Ureter (tissue), 1 donor: ENCODE measurements at regions not wholly inside any gene's neighbourhood (a gene's known extent, or its start where the extent isn't known, plus 50 kb on each side); places are given as distances from the start of the nearest gene placed in this dataset.

Experiments
- DNase-seq: peaks from one replicate; pipeline ENCODE4 v3.0.0-alpha.2; 2020; ENCODE audit warnings: low spot score
- donor health status: DM: yes; HTN: yes; CAD: no.

DNA sequence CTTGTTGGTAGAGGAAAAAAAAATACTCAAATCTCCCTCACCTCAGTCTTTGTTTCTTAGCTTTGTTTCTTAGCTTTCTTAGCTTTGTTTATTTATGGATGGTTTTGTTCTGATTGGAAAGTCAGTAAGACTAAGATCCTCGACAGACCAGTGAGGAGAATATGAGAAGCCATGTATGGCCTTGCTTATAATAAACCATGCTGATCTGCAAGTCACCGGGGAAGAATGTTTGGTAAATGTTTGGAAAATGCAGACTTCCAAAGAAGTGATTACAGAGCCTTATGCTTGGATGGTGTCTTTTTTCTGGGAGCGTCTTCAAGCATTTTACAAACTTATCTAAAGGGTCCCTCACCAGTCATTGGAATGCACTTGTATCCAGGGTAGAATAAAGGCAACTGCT is 90.1 kb upstream of the NOCT start:
- DNase-seq, result no peak

DNA sequence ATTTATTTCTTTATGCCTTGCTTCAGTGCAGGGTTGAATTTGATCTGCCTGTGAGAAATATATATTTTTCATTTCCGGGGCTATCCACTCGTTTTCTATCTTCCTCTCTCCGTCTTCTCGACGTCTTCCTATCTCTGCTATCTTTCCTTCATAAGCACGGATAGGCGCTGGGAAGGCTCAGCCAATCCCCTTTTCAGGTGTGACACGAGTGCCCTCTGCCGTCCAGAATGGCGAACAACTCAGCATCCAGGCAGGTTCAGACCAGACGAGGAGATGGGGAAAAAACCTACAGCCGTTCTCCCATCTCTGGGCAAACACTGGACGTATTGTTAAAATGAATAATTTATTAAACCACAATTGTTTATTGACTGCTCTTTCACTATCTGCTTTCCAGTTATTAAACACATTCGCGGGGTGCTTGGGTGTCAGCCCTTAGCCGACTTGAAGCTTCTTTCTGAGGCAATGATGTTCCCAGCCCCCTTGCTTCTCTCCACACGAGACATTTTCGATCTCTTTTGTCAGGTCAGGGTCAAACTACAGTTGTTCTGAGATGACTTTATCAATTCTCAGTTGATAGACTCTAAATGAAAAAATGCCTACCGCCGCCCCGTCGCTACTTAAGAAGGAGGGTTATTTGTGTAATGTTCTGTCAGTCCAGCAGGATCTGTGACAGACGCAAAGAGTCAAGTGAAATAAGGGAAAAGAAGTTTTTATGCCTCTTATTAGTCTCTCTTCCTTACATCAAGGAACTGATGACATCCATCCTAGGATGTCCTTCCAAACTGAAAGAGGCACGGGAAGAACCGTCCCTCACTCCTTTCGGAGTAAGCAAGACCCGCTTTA is 96.3 kb upstream of the NOCT start:
- DNase-seq, result peak; percentile 74

DNA sequence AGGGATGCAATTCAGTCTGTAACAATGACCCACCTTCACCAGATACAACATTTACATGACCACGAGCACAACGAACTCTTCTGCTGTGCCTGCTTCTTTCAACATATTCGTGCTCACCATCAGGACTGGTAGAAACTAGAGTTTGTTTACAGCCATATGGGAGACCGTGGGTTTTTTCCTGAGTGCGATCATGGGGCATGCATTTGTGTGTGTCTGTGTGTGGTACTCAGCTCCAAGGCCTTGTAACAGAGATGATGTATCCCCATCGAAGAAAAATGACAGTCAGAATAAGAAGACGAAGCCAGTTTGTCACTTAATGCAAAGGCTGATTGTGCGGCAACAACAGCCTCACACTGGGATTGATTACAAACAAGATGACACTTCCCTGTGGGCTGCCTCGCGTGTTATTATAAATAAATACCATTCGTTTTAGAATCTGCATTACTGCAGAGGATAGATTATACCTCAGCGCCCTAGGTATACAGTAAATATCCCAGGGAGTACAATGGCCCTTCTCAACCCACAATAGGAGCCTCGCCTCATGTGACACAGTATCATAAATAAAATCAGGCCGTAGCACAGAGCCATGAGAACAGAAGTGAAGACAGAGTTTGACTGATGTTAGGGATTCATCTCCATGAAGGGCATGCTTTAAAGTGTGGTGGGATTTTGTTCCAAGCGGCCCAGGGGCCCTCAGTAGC is 97.3 kb upstream of the NOCT start:
- DNase-seq, result no peak

DNA sequence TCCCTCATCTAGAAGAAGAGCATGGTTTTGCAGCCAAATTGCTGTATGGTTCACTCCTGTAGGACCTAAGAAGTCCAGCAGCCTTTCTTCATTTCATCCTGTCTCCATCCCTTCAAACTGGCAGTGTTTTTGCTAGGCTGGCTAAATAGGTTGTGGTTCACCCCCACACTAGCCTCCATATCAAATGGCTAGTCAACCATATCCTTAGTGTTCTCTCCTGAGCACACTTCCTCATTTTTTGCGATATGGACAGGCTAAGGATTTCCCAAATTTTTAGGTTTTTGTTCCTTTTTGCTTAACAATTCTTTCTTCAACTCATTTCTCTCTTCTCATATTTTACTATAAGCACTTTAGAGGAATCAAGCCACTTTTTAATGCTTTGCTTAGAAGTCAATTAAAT is 98.8 kb upstream of the NOCT start:
- DNase-seq, result no peak

DNA sequence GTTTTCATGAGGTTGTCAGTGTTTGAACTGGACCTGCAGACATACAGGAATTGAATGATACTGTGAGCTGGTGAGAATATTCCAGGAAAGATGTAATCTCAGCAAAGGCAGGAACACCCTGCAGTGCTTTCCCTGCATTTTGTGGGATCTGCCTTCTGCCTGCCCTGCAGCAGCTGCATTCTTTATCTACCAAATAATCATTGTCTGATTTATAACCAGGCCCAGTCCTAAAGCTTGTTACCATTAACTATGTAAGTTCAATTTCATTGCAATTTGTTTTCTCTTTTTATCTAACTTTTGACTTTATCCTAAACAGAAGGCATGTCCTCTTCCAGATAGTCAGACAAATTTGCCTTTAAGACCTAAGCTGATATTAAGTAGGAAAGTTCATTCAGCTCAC is 99.8 kb upstream of the NOCT start:
- DNase-seq, result no peak

DNA sequence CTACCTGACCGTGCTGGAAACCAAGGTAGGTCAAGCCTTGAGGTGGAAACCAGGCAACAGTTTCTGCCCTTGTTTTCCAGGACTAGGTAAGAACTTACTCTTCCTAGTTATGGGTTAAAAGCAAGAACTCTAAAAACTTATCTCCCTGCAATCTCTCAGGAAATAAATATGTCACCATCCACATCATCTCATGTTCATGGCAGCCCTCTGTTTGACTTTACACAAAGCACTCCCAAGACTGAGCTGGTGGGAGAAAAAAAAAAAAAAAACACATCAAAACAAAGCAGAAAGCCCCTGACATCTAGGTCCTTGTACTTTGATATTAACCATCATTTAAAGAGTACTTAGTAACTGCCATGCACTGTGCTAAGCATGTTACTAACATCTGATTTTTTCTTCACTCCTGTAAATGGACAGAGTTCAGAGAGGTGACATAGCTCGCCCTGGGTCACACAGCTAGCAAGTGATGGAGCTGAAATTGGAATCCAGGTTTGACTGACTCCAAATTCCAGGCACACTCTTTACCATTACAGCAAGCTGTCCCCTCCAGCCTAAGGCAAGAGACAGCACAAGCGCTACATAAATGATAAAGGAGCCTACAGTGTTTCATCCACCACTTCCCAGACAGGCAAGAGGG is 102.8 kb upstream of the NOCT start:
- DNase-seq, result no peak

DNA sequence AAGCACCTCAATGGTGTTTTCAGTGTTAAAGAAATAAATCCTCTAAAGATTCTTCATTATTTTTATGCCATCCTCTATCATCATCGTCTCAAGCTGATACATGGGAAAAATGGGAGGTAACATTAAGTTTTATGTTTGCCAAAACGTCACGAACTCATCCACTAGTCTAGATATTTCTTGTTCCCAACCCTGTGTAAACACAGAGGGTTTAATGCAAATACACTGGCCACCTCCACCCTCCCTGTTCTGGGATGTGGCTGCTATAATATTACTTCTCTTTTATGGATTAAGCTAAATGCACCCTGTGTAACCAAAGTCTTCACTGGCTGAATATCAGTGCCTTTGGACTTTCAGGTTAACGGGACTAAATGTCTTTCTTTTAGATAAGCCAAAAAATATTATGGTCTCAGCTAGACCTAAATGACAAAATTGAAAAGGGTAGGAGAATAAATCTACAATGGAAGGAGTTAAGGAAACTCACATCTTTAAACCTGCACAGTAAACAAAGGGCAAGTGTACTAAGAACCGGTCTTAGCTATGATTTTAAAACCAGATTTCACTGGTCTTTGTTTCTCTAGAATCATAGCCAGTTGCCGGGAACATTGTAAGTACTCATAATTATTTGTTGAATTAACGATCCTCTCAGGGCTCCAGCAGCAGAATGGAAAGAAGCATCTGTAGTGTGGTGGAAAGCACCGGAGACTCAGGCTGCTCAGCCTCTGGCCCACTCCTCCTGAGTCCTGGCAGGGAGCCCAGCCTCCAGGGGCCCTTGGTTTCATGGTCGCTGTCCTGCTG is 103.5 kb upstream of the NOCT start:
- DNase-seq, result no peak

DNA sequence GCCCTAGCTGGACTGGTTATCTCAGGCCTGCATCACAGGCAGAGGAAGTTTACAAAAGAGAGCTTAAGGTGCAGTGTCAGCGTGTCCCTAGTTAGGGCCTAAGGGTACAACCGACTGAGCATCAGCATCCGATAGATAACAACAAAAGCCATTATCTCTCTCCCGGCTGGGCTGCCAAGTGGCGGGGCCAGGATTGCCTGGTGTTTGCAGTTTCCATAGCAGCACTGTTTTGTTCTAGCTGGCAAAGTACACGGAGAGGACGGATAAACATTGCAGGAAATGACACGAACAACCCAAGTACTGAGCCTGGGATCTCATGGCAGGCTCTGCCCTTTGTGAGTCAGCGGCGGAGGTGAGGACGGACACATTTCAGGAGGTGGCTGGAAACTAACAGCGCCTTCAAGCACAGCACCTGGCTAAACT is 104.7 kb upstream of the NOCT start:
- DNase-seq, result peak; percentile 79

DNA sequence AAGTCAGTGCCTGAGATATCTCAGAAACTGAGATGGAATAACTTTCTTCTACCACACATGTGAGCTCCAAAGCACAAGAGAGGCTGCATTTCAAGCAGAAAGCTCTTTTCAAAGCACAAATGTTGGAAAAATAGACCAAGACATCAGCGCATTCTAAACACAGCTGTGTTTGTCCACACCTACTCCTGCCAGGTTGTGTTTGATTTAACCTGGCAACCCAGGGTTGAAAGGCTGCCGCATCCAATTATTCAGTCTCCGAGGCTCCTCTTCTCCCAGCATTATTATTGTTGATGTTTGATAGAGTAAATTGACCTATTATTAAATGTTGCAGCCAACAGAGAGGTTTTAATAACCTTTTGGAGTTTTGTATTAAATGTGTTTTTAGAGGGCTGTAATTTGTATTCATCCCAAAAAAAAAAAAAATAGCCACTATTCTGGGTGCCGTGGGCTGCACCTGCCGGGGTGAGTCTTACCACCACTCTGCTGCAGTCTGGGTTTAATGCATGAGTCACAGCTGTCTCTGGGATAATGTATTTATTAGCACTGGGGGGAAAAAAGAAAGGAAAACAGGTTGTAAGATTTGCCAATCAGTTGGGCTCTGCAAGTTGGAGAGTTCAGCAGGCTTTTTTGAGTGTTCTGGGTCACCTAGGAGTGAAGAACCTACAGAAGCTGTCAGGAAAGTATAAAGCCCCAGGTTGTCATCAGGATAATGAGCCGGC is 105.2 kb upstream of the NOCT start:
- no peak for DNase-seq

DNA sequence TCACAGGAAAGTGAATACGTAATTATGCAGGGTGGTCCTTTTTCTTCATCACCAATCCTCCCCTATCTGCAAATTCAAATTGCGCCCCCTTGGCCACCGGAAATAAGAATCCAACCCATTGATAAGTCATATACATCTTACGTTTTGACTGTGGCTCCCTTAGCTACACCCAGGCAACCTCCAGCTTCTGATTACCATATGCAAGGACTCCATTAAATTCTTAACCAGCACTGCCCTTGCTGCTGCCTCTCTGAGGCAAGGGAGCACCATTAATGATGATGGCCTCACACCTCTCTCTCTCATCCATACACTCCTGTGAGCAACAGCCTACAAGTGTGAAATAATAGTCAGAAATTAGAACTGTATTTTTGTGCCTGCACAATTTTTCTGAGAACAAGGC is 106.0 kb upstream of the NOCT start:
- DNase-seq, result no peak

DNA sequence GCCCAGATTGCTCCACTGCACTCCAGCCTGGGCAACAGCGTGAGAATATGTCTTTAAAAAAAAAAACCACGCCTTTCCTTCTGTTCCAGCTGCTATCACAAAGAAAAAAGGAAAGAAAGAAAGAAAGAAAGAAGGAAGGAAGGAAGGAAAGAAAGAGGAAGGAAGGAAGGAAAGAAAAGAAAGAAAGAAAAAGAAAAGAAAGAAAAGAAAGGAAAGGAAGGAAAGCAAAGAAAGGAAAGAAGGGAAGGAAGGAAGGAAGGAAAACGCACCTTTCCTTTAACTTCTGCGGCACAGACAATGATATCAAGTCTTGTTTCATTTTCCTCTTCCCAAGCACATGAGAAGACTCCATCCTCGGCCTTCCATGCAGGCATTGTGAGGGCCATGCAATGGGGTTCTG is 107.4 kb upstream of the NOCT start:
- DNase-seq, result no peak

DNA sequence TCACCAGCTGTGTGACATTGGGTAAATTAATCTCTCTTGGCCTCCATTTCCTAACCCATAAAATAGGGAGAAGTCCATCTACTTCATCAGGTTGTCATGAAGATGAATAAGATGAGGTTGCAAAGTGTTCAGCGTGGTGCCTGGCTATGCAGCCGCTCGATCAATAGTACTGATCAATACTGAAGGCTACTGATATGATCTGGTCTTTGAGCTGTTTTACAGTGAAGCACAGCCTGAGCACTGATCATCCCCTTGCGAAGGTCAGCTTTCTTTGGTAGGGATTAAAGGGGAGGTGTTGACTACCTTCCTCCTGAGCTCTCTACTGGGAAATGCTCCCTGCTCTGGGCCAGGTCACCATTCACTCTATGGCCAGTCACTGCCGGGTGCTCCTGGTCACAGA is 108.4 kb upstream of the NOCT start:
- DNase-seq, result no peak

DNA sequence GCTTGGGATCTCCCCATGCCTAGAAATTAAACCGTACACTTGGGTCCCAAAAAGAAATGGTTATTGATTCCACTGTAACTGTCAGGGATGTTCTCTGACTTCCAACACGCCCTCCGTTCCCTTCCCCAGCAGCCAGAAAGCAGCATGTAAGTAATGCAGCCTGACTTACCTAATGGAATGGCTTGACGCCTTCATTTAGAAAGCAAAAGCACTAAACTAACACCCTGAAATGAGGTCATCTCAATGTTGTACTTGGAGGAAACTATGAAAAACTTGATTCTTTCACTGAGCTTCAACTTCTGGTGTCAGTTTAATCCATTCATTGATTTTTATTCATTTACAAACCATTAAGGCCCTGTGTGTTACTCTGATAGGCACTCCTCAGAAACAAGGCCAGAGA is 110.8 kb upstream of the NOCT start:
- no peak for DNase-seq

DNA sequence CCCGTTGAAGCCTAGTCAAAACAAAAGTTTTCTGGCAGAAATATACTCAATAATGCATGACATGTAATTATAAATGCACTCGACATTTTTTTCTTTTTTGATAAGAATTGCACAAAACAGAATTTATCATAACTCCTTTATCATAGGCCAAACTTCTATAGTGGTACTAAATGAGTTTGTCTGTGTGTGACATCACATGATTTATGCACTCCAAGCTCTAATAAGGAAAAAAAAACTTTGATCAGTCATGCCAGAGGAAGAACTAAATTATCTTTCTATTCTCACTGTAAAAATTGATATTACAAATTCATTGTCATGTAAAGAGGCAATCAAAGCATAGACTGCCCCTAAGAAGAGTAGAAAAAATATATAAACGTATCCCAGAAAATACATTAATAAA is 112.4 kb upstream of the NOCT start:
- DNase-seq, result no peak

DNA sequence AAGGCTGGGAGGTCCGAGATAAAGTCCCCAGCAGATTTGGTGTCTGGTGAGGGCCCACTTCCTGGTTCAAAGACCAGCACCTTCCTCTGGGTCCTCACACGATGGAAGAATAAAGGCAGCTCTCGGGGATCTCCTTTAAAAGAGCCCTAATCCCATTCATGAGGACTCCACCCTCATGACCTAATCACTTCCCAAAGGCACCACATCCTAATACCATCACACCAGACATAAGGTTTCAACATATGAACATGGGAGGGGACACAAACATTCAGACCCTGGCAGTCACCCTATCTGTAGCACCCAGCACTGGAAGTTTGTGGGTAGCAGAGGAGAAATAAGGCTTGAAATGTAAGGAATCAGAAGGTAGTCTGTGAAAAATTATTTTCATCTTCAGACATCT is 112.9 kb upstream of the NOCT start:
- DNase-seq, result no peak

DNA sequence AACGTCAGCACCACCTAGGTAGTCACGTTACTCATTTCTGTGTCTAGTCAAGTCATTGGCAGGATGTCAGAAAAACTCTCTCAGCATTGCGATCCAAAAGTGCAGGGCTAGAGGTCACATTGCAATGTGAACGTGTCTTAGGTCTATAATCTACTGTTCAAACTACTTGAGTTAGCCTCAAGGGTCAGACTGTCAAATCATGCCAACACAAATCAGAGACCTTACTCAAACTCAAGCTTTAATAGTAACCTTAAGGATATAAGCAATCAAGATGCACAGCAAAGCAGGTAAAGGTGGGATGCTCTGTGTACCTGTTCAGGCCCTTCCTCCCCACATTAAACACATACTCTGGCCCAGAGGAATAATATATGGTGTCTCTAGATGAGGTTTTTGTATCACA is 114.4 kb upstream of the NOCT start:
- DNase-seq, result no peak

DNA sequence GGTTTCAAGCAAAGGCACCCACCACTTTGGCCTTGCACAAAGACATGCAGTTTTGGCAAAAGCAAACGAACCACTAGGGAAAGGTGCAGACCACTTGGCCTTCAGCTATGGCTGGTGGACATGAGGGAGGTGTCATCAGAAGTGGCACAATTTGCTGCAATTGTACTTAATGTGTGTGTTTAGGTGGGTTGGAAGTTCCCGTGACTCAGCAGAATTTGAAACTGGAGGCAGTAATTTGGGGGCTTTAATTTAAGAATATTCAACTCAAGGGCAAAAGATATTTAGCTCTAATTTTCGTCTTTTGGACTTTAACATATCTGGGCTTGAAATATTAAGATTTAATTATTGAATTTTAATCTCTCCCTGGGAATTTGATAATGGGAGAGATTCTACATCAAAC is 115.6 kb upstream of the NOCT start:
- DNase-seq, result no peak

DNA sequence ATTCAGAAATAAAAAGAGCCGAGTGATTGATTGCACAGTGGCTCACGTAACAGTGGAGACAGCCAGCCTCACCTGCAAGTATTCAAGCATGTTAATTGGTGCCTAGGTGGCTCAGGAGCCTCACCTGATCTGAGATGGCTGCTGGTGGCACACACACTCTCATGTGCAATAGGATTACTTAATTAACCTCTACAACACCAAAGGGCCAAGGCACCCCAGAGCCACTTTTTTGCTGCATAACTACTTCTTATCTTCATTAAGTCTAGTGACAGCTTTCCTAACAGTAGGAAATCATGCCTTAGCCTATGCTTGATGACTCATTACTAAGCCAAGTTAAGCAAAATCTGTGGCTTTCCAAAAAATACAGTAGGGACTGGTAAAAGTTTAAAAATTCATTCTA is 117.3 kb upstream of the NOCT start:
- DNase-seq, result no peak

DNA sequence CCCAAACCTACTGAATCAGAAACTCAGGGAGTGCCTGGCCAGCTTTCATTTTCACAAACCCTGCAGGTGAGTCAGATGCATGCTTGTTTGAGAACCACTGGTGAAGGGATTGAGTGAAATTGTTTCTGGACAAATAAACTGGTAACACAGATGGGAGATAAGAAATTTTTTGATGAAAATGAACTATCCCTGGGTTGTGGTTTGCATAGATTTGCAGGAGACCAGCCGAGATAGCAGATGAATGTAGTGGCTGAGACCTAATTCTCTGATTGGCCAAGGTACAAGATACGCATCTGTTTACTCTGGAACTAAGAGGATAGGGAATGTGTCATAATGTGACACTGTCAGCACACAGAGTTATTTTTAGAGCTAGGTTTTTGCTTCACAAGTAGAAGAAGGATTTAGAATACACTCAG is 117.8 kb upstream of the NOCT start:
- no peak for DNase-seq

DNA sequence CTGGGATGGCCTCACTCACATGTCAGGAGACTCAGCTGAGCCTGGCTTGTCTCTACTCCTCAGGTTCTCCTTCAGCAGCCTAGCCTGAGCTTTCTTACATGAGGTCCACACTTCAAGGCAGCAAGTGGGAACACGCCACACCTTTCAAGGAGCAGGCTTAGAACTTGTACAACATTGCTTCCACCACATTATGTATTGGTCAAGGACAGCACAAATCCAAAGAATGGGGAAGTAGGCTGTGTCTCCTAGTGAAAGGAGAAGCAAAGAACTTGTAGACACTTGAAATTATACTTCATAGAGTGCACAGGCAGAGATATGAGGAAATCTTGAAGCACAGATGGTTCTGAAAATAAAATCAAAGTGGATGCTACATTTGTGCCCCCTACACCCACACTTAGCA is 120.9 kb upstream of the NOCT start:
- no peak for DNase-seq

DNA sequence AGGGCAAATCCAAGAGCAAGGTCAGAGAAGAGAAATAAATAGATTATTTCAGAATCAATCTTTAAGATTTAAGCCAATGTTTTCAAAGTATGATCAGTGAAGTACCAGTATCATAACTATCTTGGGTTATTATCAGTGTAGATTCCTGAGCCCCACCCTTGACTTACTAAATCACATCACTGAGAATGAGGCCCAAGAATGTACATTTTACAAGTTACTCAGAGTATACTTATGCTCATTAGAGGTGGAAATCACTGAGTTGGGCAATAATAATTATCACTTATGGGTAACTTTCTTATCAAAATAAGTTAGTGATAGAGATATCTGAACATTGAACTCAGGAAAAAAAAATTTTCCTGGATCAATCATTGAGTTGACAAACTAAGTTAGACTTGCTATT is 121.6 kb upstream of the NOCT start:
- DNase-seq, result no peak
